Right hindlimb (tissue), 1 donor: ENCODE measurements at regions not wholly inside any gene's neighbourhood (a gene's known extent, or its start where the extent isn't known, plus 50 kb on each side); places are given as distances from the start of the nearest gene placed in this dataset.

Experiments
- DNase-seq: peaks from one replicate; pipeline ENCODE4 v3.0.0-alpha.2; 2018

DNA sequence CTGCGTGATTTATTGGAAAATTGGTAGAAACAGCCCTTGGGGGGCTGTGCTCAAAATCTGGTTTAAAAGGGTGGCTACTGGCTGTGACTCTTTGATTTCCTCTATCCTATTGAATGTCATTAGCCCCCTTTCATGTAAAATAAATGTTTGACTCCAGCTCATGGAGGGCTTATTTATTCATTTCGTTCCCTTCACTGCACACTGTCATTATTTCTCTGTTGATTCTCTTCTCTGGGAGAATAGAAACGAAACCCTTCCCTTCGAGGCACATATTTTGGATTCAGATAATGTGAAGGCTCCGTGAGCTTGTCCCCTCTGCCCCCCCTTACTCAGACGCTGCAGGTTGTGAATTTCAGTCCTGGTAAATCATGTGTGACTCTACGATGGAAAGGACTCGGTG lies 203.9 kb upstream of the GPR26 start:
- no peak for DNase-seq

DNA sequence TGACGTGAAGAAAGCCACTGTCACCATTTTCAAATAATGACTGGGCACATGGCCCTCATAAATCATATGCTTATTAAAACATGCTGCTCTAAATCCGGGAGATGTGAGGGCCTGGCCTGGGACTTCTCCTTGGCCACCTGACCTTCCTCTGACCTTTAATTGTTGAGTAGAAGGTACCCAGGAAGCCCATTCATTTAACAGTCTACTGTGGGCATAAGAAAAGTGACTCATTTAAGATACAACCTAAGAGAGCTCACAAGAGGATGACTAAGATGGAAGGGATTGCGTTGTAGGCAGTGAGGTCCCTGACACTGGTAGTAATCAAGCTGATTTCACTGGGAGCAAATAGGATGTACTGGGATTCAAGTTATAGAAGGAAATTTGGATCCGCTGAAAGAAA lies 203.4 kb upstream of the GPR26 start:
- DNase-seq, result no peak

DNA sequence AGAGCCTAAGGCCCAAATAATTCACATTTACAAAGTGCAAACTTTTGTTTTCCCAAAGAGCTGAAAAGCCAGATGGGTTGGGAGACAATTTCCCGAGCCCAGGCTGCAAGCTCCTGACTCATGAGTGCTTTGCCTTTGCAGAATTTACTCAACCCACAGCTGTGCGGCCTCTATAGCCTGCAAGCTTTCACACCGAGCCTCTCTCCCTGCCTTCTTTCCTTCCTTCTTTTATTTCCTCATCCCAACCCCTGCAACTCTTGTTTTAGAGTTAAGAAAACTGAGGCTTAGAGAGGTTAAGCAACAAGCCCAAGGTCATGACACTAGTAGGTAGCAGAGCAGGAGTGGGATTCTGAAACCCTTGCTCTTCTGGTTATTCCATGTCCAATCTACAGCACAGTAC lies 203.0 kb upstream of the GPR26 start:
- no peak for DNase-seq

DNA sequence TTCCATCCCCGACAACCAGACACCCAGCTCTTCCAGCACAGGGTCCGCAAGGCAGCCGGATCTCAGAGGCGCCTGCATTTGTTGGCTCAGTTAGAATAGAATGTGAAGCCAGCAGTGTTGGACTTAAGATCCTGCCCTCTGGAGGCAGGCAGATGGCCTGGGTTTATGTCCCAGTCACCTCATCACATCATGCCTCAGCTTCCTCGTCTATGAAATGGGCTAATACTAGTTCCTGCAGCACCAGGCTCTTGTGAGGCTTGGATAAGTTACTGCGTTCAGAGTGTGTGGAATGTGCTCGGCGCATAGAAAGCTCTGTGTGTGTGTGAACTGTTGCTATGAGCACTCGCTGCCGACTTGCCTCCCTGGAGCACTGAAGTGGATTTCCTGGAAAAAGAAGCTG lies 202.5 kb upstream of the GPR26 start:
- DNase-seq, result no peak

DNA sequence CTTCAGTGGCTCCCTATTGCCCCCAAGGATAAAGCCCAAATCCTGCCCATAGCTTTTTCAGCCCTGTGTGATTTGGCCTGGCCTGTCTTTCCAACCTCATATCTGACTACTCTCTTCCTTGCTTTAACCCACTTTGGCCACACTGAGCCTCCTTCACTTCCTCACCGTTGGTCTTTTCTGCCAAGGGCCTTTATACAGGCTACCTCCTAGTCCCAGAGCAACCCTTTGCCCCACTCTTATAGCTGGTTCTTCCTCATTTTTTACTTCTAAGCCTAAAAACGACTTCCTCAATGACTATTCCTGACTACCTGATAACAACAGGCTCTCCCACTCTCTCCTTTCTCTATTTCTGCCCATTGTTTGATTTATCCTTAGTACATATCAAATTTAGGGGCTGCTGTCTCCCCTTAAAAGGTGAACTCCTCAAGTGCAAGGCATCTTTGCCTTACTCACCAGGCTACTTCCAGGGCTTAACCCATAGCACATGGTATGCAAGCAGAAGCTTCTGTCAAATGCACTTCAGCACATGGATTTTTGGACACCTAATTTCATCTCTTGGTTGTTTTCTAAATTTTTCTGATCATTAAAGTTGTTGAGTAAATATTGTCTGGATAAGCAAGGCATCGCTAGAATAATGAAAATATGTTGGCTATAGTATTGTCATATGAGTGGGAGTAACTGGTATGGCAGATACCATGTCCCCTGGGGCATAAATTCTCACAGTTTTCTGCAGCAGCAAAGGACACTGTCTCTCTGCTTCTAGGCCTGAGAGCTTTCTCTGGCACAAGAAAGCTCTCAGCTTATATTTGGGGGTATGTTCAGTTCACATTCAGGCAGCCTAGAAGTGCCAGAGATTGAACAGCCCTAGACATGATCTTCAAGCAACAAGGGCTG lies 201.5 kb upstream of the GPR26 start:
- no peak for DNase-seq

DNA sequence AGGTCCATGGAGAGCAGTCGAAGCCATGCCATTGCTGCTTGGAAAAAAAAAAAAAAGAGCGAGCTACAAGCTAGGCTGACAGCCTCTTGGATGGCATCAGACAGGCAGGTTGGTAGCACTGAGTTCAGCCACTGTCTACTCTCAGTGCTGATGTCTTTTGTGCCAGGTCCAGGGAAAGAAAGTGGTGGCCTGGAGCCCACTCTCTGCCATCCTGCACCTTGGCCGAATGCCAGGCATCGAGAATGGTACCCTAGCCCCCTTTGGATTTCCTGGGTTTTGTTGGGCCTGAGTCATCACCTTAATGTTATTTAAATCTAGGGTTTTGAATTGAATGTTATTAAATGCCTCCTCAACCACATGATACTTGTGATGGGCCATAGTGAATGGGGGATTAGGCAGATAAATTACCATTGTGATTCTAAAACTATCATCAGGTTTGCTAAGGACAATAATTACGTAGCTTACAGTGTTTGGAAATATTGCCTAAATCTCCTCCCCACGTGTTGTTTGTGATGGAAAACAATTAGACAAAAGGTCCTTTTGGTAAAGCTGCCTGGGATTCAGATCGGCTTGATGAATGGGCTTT lies 195.7 kb upstream of the GPR26 start:
- DNase-seq, result no peak

DNA sequence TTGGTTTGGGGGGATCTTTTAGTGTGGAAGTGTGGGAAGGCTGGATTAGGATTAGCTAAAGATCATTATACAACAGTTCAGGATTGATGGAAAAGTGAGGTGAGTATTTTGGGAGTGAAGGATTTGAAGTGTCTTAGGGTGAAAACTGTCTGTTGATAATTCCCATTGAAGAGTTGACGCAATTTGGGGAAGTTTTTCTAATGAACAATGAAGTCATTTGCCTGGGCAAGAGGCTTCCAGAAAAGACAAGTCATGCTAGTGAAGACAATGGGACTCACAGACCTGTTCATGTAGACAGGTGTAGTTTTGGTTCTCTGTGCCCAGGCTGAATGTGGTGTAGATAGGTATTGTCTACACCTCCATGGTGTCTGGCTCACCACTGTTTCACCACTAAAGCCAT lies 194.3 kb upstream of the GPR26 start:
- DNase-seq, result no peak

DNA sequence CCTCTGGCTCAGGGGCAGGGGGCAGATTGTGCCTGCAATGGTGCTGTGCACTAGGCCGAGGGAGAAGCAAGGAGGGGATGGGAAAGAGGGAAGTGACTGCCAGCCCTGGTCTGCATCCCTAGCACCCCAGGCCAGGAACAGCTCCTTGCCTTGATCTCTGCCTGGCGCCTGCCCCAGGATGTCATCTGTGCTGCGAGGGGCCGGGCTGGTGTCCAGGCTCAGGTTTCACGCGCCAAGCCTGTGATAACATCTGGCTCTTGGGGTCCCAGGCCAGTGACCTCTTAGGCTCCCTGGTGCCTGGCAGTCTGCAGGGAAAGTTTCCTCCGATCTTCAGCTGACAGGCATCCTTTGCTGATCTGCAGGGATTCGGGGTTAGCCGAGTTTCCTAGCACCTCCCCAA lies 193.5 kb upstream of the GPR26 start:
- DNase-seq, result no peak

DNA sequence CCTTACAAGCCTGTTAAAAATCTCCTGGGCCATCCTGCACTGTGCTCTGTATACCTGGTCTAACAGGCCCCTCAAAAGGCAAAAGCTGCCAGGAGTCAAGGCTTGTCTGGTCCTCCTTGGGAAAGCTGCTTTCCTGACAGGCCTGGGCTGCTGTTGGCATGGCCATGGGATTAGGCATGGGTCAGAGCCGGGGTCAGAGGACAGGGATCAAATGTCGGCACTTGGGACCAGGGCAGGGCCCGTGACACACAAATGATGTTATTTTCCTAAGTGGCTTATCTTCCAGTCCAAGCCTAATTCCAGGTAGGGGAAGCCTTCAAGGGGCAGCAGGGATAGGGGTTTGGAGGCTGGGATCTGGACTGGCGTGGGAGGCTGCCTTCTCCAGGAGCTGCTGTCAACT lies 191.5 kb upstream of the GPR26 start:
- no peak for DNase-seq

DNA sequence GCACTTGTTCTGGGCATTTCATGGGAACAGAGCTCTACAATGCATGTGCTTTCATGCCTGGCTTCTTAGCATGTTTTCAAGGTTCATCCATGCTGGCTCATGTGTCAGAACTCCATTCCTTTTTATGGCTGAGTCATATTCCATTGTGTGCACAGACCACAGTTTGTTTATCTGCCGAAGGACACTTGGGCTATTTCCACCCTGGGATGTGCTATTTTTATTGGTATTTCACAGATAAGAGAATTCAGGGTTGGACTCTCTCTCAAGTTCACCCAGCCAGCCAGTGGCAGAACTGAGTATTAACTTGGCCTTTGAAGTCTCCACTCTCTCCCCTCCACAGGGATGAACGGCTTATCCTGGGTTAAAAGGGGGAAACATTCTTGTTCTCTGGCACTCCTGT lies 190.7 kb upstream of the GPR26 start:
- DNase-seq, result no peak

DNA sequence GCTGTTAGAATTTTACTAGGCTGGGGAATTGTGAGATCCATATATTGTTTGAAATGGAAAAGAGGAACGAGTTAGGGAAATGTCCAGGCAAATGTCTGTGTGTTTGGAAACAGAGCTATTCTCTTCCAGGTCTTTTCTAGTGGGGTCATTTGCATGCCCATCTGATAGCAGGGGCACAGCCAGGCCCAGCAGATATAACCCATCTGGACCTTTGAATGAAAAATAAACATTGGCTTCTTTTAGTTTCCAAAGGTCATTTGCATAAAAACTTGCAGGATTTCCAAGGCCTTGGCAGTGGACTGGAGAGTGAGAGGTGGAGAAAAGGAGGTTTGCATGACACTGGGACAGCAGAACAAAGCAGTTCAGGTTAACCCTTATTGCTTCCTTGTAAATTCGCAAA lies 188.0 kb upstream of the GPR26 start:
- DNase-seq, result no peak

DNA sequence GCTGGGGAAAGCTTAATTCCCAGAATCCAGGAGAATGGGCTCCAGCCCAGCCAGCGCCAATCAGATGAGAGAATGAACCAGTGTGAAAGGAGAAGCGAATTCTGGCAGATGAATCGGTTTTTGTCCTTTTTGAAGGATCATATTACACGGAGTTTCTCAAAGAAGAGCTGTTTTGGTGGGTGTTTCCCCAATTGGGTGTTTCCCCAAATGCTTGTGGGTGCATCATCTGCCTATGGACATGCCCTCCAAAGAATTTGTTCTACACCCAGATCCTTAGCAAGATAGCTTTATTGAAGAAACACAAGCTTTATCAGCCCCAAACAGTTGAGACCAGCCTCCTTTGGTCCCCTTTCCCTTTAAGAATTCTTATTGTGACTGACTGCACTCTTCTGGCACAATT lies 186.5 kb upstream of the GPR26 start:
- no peak for DNase-seq

DNA sequence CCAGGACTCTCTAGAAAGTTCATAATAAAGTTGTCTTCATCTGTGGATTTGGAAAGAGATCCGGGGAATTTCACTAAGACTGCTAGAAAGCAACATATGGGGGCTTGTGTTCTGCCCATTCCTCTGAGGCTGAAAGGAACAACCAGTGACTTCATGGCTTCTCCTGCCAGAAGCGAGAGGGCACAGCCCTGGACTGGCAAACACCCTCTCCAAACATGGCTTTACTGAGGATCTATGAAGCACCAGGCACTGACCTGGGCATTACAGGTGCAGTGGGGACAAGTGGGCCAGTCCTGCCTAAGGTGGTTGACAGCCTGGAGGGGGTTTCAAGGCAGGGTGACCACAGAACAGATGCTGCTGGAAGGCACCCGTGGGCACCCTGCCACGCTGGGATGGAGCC lies 185.8 kb upstream of the GPR26 start:
- DNase-seq, result no peak

DNA sequence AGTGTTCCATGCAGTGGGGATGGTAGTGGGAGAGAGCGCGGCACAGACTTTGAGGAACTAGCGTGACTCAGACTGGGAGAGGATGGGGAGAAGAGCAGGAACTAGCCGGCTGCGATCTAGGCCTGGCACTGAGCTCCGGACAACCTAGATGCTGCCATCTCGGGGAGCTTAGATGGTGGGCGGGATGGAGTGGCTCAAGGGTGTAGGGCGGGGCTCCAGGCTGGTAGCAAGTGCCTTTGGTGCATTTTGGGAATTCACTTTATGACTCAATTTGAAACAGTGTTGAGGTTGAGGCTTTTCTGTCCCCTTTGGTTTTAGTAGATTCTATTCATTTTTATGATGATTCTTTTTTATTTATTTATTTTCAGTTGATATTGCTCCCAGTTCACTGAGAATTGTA lies 185.3 kb upstream of the GPR26 start:
- DNase-seq, result no peak

DNA sequence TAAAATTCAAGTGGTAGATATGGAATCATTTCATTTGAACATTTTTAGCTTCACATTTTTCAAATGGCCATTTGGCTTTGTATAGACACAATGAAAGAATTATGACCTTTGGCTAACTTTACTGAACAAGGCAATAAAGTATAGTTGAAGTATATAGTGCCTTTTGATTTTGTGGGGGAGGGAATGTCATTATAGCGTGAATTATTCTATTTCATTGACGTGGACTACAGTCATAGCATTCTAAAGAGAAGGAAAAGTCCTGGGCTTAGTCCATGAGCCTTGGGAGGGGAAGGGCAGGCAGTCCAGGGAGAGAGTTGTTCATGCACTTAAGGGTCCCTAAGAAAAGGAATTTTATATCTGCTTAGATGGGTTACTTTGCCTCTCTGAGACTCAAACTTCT lies 181.4 kb upstream of the GPR26 start:
- DNase-seq, result no peak

DNA sequence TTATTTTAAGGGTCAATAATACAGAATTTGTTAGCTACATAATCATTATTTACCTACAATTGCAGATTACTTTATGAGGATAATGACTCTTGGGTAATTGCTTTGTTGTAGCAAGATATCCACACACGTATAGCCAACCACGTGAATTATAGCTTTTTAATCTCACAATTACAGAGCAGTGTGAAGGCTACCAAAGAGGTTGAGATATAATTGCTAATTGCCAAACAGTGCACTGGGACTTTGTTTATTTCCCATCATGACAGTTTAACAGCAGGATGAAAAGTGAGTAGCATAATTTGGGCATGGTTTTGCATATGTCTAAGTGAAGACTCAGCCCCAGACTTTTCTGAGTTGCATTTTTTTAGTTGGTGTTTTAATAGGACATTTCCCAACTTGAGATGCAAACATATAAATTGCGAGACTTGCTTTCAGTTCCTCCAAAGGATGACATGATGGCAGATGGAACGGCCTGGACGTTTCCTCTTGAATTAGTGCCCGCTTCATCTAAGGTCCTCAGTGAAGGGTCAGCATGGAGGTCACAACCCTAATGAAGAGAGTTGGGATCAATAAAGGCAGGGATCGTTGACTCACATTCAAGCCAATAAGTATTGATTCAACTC lies 180.7 kb upstream of the GPR26 start:
- DNase-seq, result no peak

DNA sequence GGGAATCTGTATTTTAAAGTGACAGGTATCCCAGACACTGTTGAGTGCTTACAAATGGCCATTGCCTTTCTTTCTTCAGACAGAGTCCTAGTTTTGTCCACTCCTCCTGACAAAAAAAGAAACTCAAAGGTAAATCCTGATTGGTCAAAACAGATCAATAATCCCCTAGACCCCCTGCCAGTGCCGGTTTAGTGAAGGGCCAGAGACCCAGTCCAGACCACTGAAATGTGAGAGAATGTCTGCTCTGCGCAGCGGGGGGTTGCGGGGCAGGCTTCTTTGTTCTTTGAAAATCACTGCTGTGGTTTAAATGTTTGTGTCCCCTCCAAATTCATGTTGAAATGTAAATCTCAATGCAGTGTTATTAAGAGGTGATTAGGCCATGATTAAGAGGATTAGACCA lies 177.7 kb upstream of the GPR26 start:
- no peak for DNase-seq

DNA sequence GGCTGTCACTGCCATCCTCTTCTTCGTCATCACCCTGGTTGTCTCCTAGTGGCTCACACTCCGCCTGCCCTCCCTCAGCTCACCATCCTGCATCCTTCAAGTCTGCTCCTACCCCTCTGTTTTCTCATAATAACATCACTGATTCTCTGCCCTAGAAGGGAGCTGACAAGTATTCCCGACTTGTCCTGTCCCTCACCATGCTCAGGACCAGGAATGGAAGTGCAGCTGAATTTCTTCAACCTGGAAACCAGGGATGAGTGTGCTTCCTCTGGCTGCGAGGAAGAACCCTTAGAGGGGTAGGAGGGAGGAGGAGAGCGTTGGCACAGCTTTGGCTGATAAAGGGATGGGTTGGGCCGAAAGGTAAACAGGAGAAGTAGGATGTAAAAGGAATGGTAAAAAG lies 174.8 kb upstream of the GPR26 start:
- no peak for DNase-seq

DNA sequence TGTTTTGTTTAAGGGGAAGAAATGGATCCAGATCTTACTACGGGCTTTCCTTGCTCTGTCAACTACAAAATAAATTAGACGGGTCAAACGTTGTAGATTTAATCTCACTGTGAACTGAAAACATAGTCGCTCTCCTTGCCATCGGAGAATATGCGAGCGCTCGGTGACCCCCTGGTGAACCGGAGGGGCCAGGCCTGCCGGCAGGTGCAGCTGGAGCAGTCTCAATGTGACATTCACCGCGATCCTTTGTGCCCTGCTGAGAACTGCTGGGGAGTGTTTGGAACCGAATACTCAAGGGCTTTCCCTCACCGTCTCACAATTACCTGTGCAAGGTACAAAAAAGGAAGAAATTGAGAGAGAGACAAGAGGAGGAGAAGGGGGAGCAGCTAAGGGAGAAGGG lies 174.1 kb upstream of the GPR26 start:
- no peak for DNase-seq

DNA sequence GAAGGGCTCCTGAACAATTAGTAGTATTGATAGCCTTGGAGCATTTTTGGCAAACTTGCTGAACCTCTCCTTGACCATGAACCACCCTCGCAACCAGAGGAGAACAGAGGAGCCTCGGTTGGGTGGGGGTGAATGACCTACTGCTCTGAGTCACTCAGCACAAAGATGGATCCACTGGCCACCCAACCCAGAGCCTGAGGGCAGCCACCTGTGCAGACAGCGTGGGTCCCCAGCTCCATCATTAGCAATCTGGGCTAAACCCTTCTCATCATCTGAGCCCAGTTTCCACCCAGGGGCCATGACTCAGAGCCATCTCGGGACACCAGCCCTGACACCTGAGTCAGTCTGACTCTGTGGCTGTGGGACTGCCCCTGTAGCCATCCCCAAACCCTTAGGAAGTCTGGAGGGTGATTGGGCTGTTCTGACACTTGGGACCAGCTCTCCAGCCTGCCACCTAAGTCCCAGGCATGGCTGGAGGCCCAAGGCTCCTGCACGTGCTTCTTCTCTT lies 171.8 kb upstream of the GPR26 start:
- no peak for DNase-seq

DNA sequence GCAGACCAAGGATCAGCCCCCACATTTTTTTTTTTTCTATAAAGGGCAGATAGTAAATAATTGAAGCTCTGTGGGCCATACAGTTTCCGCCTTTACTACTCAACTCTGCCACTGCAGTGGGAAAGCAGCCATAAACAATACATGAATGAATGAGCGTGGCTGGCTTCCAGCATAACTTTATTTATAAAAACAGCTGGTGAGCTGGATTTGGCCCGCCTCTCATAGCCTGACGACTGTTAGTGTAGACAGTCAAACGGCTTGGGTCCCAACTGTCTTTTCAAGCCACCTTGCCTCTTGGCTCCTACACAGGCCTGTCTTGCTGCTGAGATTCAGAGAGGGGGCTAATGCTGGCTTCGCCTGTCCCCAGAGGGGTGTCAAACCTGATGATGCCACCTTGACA lies 169.8 kb upstream of the GPR26 start:
- DNase-seq, result peak; percentile 55

DNA sequence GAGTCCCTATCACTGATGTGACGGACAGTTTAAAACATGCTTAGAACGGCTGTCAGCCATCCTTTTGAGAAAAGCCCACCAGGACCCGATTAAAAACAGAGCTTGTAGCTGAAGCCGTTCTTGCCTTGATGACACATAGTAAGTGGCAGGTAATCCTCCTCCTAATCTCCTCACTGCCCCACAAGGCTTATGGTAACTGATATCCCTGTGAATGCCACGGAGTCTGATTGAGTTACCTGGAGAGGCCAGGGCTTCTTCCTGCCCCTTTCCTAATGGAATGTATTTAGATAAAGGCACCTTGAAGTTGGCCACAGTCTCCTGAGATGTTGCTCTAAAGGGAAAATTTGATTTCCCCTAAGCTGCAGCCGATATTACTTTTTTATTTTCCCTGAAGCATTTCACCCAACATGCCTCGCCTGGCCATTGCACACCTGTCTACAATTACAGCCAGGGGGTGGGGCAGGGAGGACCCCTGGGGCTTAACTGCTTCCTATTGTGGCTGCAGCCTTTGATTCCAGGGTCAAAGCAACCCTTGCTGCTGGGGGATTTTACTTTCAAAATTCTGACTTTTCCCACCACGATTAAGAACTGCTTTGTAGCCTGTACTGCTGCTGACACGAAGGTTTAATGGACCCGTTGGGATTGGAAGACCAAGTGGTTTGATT lies 169.0 kb upstream of the GPR26 start:
- no peak for DNase-seq

DNA sequence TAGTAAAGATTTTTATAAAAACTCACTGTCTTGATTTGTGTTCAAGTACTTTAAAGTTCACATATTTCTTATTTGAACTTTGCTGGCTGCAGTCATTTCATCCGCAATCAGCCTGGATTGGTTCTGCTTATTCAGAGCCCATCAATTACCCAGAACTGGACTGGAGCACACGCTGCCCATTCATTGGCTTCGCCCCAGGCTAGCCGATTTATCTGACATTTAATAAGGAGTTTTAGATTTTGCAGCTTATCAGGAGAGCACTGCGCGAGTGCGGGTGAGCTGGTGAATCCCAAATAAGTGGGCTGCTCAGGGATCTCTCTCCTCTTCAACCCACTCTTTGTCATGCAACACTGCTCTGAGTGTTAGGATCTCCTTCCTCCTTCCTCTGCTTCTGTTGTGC lies 166.0 kb upstream of the GPR26 start:
- DNase-seq, result no peak

DNA sequence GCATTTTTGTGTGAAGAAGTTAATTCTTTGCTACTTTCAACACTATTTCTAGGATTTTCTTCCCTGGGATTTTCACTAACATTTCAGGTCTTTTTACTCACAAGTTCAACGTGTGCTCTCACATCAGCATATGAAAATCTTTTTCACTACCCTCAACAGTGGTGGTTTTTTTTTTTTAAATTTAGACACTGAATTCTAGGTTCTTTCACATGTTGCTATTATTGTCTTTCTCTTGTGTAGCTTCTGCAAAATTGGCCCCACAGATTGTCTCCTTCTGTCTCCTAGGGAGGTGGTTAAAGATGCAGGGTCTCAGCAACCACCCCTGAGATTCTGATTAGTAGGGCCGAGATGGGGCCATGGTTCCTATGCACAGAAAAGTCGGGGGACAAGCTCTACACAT lies 165.0 kb upstream of the GPR26 start:
- DNase-seq, result no peak
